AG20443 (cell line): ENCODE measurements at regions not wholly inside any gene's neighbourhood (a gene's known extent, or its start where the extent isn't known, plus 50 kb on each side); places are given as distances from the start of the nearest gene placed in this dataset.

ENCODE experiments used
- DNase-seq: peaks from one replicate; pipeline ENCODE4 v3.0.0; 2012; ENCODE audit warnings: low spot score, mixed read lengths

GRCh38 chr10:43320226-43320625 lies 51.2 kb upstream of the FXYD4 start:
- DNase-seq: peak; percentile 7

GRCh38 chr10:43318976-43319960 lies 52.2 kb upstream of the FXYD4 start:
- peak; percentile 8 for DNase-seq

GRCh38 chr10:43318456-43318855 lies 51.6 kb upstream of the RASGEF1A start:
- DNase-seq: peak; percentile 6

GRCh38 chr10:43317422-43317821 lies 50.6 kb upstream of the RASGEF1A start:
- DNase-seq: peak; percentile 4

- DNase-seq: peak; percentile 7
Measured at GRCh38 chr10:43316988-43317387, 50.1 kb upstream of the RASGEF1A start.
